AML-193 (cell line): ENCODE measurements at regions not wholly inside any gene's neighbourhood (a gene's known extent, or its start where the extent isn't known, plus 50 kb on each side); places are given as distances from the start of the nearest gene placed in this dataset.
"Not testable (repeated sequence)": the region's sequence is repeated elsewhere in the genome, so short reads cannot be mapped to it uniquely, and the experiment has no call there.

Experiments used
- DNase-seq, 2 experiments: peaks; one replicate each; lab custom pipeline; 2025; lab: John Stamatoyannopoulos, UW

GRCh38 chr6:88456221-88456859, 290.2 kb upstream of the CNR1 start:
- no peak for DNase-seq

- DNase-seq: no peak
Measured at GRCh38 chr6:88455317-88455716, 289.2 kb upstream of the CNR1 start.

DNA sequence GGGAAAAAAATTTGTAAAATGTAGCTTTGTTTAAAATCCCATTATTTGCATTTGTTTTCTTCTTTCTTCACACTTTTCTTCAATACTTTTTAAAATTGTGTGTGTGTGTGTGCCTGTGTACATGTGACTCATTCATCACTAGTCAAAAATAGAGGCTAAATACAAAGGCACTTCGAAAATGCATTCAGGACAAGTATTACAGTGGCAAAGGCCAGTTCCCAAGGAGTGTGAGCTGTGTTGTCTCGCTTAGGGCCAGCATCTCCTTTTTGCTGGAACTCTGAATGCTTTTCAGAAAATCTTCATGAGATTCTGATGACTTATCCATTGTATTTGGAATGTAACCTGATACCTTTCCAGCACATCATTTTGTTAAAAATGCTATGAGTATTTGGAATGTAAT, 288.5 kb upstream of the CNR1 start:
- no peak for DNase-seq

- no peak for DNase-seq
Measured at GRCh38 chr6:88449770-88450169, 283.6 kb upstream of the CNR1 start.

DNA sequence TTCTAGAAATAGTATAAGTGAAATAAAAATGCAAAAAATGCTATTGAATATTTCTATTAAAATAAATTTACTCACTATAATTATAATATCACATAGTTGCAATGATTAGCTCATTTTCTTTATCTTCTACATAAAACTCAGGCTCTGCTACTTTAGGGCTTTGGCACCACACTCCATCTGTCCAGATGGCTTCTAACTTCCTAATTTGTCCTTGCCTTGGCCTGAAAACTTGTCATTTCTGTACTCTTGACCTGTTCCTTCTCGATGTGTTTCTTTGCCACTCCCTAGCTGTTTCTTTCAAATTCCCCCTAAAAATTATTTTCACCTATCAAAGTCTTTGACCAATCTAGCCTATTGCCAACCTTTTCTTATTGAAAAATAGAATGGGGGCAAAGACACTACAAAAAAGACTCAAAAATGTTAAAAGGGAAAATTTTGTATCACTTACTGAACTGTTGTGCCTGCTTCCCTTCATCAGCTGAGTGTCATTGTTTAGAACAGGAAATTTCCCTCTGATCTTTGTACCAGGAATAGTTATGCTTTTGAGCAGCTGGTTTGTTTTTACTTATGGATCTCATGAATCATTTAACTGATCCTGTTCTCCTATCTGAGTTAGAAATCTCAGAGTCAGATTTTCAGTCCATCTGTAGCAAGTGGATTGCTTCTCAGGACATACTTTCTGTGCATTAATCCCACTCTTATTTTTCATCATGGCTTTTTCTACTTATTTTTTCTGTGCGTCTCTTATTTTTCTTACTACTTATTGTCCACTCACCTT, 279.2 kb upstream of the CNR1 start:
- no peak for DNase-seq

GRCh38 chr6:88443554-88443953, 277.4 kb upstream of the CNR1 start:
- no peak for DNase-seq

- no peak for DNase-seq
Measured at GRCh38 chr6:88442737-88443136, 276.6 kb upstream of the CNR1 start.

- DNase-seq: no peak
Measured at GRCh38 chr6:88441346-88441745, 275.2 kb upstream of the CNR1 start.

DNA sequence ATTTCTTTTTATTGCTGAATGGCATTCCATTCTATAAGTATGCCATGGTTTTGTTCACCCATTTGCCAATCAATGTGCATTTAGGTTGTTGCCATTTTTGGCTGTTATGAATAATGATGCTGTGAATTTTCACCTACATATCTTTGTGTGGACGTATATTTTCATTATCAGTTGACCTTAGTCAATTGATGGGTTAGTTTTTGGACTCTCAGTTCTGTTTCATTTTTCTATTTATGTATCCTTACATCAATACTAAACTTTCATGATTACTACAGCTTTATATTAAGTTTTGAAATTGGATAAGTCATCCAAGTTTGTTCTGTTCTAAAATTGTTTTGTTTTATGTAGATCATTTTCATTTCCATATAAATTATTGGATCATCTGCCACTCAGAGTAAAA, 261.9 kb upstream of the CNR1 start:
- no peak for DNase-seq

DNA sequence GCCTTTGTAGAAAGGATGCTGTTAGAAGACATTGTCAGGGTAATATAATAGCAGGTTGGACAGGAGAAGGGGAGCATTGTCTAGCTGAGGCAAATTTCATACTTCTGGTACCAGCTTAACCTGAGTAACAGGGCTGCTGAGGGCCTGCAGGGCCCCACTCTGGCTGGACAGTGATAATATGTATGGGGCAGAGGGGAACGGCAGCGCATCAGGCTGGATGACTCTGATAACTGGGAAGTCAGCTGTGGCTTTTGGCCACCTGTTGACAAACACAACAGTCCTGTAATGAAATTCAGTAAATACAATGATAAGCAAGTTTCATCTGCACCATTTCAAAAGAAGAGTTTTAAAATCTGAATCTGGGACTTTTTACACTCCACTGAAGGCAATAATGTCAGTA, 259.9 kb upstream of the CNR1 start:
- DNase-seq: no peak

- DNase-seq: no peak
Measured at GRCh38 chr6:88422831-88423230, 256.7 kb upstream of the CNR1 start.

GRCh38 chr6:88420967-88421488, 254.9 kb upstream of the CNR1 start:
- DNase-seq: not testable (repeated sequence)

DNA sequence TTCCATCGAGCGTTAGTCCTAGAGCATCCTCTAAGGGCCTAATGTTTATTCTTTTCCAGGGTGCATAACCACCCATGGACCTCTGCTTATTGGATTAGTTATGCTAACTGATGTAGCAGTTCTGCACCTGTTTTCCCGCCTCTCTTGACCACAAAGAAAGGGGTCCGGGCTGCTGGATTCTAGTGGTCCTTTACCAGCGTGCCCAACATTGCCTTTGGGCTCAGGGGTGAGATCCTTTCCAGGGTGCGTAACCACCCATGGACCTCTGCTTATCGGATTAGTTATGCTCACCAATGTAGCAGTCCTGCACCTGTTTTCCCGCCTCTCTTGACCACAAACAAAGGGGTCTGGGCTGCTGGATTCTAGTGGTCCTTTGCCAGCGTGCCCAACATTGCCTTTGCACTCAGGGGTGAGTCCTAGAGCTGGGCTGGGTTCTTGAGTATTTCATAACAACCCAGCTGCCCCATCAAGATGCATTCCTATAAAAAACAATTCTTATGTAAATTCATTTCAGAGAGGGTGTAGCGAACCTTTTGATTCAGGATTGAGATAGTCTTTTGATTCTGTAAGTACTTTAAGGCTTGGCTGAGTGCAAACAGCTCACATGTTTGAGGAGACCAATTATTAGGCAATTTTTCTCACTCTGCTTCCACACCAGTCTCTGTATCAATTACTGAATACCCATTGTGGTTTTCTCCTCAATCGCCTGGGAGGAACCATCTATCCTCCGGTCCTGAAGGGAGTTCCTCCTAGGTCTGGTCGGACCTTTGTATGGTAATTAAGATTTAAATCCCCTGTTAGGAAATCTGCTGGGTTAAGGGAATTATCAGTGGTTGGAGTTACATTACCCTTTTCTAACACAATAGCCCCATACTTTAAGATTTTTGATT, 253.0 kb upstream of the CNR1 start:
- not testable (repeated sequence) for DNase-seq

DNA sequence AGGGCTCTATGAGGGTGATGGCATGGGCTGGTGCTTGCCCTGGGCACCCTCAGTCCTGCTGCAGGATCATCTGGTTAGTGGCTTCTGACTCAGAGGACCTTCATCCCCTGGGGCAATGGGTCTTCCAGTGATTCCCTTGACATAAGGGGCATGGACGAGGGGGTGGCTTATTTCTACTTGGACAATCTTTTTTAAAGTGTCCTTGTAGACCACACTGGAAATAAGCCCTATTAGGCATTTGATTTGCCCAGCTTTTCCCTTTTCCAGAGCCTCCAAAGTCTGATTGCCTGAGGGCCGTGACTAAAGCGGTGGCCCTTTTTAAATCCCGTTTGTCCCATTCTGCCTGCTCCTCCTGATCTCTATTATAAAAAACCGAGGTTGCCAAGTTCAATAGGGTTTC, 251.2 kb upstream of the CNR1 start:
- DNase-seq: not testable (repeated sequence)

DNA sequence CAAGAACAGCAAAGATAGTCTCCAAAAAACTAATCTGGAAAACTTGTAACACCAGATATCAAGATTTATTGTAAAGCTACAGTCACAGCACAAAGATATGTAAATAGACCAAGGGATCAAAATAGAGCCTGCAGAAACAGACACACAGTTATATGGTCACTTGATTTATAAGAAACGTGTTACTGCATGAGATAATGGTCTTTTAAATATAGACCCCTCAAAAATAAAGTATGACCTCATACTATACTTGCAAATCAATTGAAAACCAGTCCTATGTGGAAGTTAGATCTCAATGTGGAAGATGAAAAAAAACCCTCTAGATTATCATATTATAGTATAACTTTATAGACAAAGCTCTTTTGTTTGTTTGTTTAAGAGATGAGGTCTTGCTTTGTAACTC, 247.3 kb upstream of the CNR1 start:
- no peak for DNase-seq

- not testable (repeated sequence) for DNase-seq
Measured at GRCh38 chr6:88408355-88408754, 242.2 kb upstream of the CNR1 start.

DNA sequence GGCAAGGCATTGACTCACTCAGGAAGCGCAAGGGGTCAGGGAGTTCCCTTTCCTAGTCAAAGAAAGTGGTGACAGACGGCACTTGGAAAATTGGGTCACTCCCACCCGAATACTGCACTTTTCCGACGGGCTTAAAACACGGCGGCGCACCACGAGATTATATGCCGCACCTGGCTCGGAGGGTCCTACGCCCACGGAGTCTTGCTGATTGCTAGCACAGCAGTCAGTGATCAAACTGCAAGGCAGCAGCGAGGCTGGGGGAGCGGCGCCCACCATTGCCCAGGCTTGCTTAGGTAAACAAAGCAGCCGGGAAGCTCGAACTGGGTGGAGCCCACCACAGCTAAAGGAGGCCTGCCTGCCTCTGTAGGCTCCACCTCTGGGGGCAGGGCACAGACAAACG, 240.5 kb upstream of the CNR1 start:
- not testable (repeated sequence) for DNase-seq

DNA sequence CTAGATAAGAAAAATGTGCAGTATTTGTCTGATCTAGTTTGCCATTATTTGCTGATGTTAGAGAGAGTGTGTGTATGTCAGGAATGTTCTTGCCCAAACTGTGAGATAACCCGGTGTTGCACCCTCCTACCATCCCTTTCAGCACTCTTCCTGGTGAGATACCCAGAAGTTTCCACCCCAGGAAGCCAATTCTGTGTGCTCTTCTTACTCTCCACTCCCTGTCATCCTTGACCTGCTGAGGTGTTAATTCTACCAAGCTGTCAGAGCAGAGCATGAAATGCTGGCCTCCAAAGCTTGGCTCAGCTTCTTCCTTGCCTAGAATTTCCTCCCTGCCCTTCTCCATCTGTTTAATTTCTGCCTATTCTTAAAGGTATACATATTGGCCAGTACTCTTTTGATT, 237.3 kb upstream of the CNR1 start:
- no peak for DNase-seq

- DNase-seq: no peak
Measured at GRCh38 chr6:88402909-88403308, 236.8 kb upstream of the CNR1 start.

DNA sequence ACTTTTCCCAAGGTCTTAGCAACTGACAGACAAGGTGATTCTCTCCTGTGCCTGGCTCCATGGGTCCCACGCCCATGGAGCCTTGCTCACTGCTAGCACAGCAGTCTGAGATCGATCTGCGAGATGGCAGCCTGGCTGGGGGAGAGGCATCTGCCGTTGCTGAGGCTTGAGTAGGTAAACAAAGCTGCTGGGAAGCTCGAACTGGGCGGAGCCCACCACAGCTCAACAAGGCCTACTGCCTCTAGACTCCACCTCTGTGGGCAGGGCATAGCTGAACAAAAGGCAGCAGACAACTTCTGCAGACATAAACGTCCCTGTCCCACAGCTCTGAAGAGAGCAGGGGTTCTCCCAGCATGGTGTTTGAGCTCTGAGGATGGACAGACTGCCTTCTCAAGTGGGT, 224.9 kb upstream of the CNR1 start:
- DNase-seq: not testable (repeated sequence)

DNA sequence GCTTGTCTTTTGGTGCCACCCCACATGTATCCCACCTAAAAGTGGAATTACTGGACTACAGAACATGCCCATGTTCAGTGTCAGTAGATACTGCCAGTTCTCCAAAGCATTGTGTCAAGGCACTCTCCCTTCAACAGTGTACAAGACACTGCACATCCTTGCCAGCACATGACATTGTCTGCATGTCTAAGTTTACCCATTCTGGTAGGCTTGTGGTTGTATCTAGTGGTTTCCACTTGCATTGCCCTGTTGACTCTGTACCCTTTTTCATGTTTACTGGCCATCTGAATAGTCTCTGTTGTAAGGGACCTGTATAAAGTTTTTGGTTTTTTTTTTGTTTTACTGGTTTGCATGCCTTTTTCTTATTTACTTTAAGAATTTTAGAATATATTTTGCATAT, 222.4 kb upstream of the CNR1 start:
- no peak for DNase-seq

DNA sequence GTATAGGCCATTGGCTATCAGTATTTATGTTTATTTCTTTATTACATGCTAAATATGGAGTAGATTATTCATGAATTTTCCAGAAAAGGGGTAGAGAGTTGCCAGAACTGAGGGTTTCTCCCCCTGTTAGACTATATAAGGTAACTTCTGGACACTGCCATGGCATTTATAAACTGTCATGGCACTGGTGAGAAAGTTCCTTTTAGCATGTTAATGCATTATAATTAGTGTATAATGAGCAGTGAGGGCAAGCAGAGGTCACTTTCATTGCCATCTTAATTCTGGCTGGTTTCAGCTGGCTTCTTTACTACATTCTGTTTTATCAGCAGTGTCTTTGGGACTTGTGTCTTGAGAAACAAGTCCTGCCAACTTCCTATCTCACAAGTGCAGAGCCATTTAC, 220.0 kb upstream of the CNR1 start:
- DNase-seq: no peak

DNA sequence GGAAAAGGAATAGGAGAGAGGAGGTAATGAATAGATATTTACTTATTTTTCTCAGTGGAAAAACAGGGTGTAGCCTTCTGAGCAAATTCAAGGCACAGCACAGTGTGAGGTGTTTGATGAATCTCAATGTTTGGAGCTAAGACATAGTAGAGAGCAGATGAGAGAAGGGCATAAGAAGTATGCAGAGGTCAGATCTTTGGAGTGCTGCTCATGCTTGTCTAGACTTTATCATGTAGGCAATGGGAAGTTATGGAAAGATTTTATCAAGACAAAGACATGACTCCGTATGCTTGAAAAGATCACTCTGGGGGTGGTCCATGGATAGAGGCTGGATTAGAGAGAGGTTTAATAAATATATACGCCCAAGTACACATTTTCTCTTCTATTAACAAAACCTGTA, 217.0 kb upstream of the CNR1 start:
- no peak for DNase-seq
